ENCODE measurements at regions not wholly inside any gene's neighbourhood (a gene's known extent, or its start where the extent isn't known, plus 50 kb on each side); places are given as distances from the start of the nearest gene placed in this dataset.

- Histone ChIP-seq H3K36me3 (ENCODE audit: low read depth) (no peaks in the 10 kb centered on the region), H3K4me1 (ENCODE audit: low read depth) (no peaks in the 10 kb centered on the region), H3K9me3 (no peaks in the 10 kb centered on the region), H3K4me3 (no peak overlapping the region)
- DNase-seq (no peak), ATAC-seq (no peak)
- intact Hi-C loops (cut with DNase I, micrococcal nuclease): no loop called here
- no peak for TF ChIP-seq CTCF (IDR thresholded peaks at IDR 0.05)
Measured at GRCh38 chr11:31895926-31896325, 84.8 kb upstream of the PAX6 start.

GRCh38 chr11:31887180-31887579 lies 76.1 kb upstream of the PAX6 start:
- TF ChIP-seq CTCF (IDR thresholded peaks at IDR 0.05): no peak
- Histone ChIP-seq H3K36me3 (ENCODE audit: low read depth) (no peaks in the 10 kb centered on the region), H3K9me3 (no peaks in the 10 kb centered on the region), H3K4me1 (ENCODE audit: low read depth) (no peaks in the 10 kb centered on the region), H3K4me3 (no peak overlapping the region)
- intact Hi-C loops (cut with DNase I, micrococcal nuclease): no loop called here
- ATAC-seq (no peak), DNase-seq (peak in 1 of 3 donors; percentile 5)

- no peak for DNase-seq
- no peaks in the 10 kb centered on the region for H3K36me3 ChIP-seq (ENCODE audit: low read depth)
- H3K4me1 ChIP-seq (ENCODE audit: low read depth): no peaks in the 10 kb centered on the region
- no peak overlapping the region for H3K4me3 ChIP-seq
- H3K9me3 ChIP-seq: no peaks in the 10 kb centered on the region
- intact Hi-C loops (cut with DNase I, micrococcal nuclease): no loop called here
- no peak for TF ChIP-seq CTCF (IDR thresholded peaks at IDR 0.05)
- no peak for ATAC-seq
Measured at GRCh38 chr11:31884080-31884479, 73.0 kb upstream of the PAX6 start.

GRCh38 chr11:31883435-31883834 lies 72.3 kb upstream of the PAX6 start:
- intact Hi-C loops (cut with DNase I, micrococcal nuclease): no loop called here
- Histone ChIP-seq H3K36me3 (ENCODE audit: low read depth) (no peaks in the 10 kb centered on the region), H3K4me3 (no peak overlapping the region), H3K9me3 (no peaks in the 10 kb centered on the region), H3K4me1 (ENCODE audit: low read depth) (no peaks in the 10 kb centered on the region)
- no peak for TF ChIP-seq CTCF (IDR thresholded peaks at IDR 0.05)
- ATAC-seq: no peak
- DNase-seq: no peak

GRCh38 chr11:31882951-31883392 lies 71.8 kb upstream of the PAX6 start:
- no peak for DNase-seq
- TF ChIP-seq CTCF (IDR thresholded peaks at IDR 0.05): no peak
- intact Hi-C loops (cut with DNase I, micrococcal nuclease): no loop called here
- no peaks in the 10 kb centered on the region for H3K4me1 ChIP-seq (ENCODE audit: low read depth)
- no peaks in the 10 kb centered on the region for H3K9me3 ChIP-seq
- no peaks in the 10 kb centered on the region for H3K36me3 ChIP-seq (ENCODE audit: low read depth)
- H3K4me3 ChIP-seq: no peak overlapping the region
- no peak for ATAC-seq

- ATAC-seq (no peak), DNase-seq (no peak)
- Histone ChIP-seq H3K4me1 (ENCODE audit: low read depth) (no peaks in the 10 kb centered on the region), H3K9me3 (no peaks in the 10 kb centered on the region), H3K4me3 (no peak overlapping the region), H3K36me3 (ENCODE audit: low read depth) (no peaks in the 10 kb centered on the region)
- no peak for TF ChIP-seq CTCF (IDR thresholded peaks at IDR 0.05)
- intact Hi-C loops (cut with DNase I, micrococcal nuclease): no loop called here
Measured at GRCh38 chr11:31881825-31882224, 70.7 kb upstream of the PAX6 start.

Measured in mucosa of descending colon (tissue), 3 donors.